Thyroid gland (tissue), 4 donors: ENCODE measurements at regions not wholly inside any gene's neighbourhood (a gene's known extent, or its start where the extent isn't known, plus 50 kb on each side); places are given as distances from the start of the nearest gene placed in this dataset.

Experiments
- CTCF ChIP-seq, 6 experiments: fragments of 200-600 bp in 3 of 6; fragments of 450-650 bp in 3 of 6; sonication (generic) in 3 of 6; IDR thresholded peaks; one replicate each; pipeline ENCODE4 v1.5.1; 2016 to 2019; ENCODE audit warnings: antibody characterized with exemption in 6 of 6, mild to moderate bottlenecking in 2 of 6, inconsistent platforms in 1 of 6, moderate library complexity in 1 of 6
- POLR2A ChIP-seq, 2 donors: fragments of 450-650 bp; IDR thresholded peaks; one replicate each; pipeline ENCODE4 v1.6.1; 2017; ENCODE audit warnings: antibody characterized with exemption in 2 of 2, mild to moderate bottlenecking in 2 of 2, moderate library complexity in 1 of 2

GRCh38 chr12:97305651-97306050, 157.0 kb upstream of the RMST start:
- TF ChIP-seq CTCF (IDR thresholded peaks at IDR 0.05) (no peak), POLR2A (IDR thresholded peaks at IDR 0.05) (no peak)
